GM21447 (cell line): ENCODE measurements at regions not wholly inside any gene's neighbourhood (a gene's known extent, or its start where the extent isn't known, plus 50 kb on each side); places are given as distances from the start of the nearest gene placed in this dataset.

Source experiments
- ATAC-seq: cut with Tn5 transposase; IDR thresholded peaks from one replicate; pipeline ENCODE4 v1.9.1; 2021; ENCODE audit not compliant: unreplicated experiment

DNA sequence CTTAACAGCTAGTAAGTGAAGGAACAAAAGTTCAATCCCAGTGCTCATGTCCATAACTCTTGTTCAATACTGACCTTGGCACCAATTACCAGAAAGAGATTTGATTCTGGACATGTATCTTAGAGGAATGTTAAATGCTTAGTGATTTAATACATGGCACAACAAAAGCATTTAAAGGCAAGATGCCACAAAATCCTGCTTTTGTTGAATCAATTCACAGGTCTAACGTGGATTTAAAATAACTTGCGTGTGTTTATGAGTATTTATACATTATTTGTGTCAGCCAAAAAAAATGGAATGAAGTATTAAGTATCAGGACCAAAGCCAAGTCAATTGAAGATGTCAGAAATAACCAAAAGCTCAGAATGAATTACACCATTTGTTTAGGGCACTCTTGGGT lies 85.4 kb upstream of the GIMD1 start:
- ATAC-seq, result no peak

GRCh38 chr4:106451091-106451490 lies 82.5 kb upstream of the GIMD1 start:
- no peak for ATAC-seq

DNA sequence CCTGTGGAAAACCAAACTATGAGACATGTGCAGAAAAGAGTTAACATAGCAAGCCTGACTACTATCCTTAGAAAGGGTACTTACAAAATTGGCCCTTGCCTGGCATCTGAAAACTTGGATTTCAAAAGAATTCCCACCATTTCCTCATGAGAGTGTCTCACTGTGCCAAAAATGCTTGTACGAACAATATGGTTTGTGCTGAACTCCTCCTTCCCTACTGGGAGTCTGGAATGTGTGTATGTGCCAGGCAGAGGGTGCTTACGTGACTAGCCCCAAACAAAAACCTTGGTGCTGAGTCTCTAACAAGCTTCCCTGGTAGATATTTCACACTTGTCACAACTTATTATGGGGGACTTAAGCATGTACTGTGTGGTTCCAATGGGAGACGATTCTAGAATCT lies 81.7 kb upstream of the GIMD1 start:
- ATAC-seq, result no peak

DNA sequence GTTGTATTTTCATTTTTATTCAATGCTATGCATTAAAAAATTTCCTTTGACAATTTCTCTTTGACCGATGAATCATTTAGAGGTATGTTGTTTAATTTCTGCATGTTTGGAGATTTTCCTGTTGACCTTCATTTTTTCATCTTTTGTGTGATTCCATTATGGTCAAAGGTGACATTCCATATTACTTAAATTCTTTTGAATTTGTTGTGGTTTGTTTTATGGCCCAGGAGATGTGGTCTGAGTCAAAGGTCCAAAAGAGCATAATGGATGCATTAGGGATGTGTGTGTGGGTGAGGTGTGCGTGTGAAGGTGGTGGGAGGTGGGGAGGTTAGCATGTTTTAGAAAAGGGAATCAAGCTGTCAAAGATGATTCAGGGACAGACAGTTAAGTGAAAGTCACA lies 76.0 kb upstream of the GIMD1 start:
- no peak for ATAC-seq

GRCh38 chr4:106430797-106431196 lies 62.2 kb upstream of the GIMD1 start:
- ATAC-seq, result no peak

DNA sequence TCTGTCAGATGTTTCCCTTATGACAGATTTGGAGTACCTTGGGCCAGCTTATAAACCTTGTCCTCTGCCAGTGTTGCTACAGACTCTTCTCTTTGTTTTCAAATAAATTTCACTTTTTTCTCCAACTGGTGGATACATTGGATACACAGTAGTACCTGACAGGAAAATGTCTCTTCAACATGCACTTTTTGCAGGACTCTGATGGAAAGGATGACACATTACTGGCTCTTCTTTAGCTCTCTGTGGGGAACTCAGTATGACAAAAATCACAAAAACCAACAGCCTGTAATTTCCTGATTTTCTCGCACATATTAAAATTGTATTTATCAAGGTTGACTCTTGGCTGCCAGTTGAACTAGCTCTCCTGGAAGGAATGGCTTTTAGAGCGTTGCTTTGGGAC lies 61.3 kb upstream of the GIMD1 start:
- ATAC-seq, result no peak

DNA sequence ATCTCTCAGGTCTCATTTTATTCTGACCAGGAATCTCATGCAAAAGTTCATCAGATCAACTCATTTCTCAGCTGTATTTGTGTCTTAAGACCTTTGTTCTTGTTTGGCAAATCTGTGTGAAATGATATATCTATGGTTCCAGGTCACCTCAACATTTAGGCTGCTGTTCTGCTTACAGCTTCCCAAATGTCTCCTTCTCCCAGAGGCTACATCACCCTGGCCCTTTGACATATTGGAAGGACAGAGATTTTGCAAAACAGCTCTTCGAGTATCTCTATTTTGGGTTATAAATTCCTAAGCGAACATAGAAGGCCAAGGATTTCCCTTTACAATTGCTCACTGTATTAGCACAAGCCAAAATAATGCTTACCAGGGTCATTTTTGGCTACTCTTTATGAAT lies 57.5 kb upstream of the GIMD1 start:
- ATAC-seq, result no peak

DNA sequence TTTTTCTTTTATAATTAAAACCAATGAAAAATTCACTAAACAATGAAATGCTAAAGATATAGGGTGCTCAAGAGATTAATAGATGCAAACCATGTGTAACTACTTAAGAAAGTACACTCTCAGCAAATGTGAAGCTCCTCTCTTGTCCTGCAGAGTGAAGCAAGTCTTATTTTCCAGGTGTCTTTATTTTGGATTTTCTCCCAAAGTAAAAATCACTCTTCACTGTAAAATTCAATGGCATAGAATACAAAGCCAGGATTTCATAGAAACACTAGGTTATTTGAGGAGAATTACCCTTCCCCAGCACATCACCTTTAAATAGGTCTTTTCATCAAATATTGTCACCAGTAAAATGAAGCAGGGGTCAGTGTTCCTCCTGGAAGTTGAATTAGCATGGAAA lies 57.0 kb upstream of the GIMD1 start:
- no peak for ATAC-seq

GRCh38 chr4:106424426-106424825 lies 55.8 kb upstream of the GIMD1 start:
- ATAC-seq, result no peak

GRCh38 chr4:106423791-106424190 lies 55.2 kb upstream of the GIMD1 start:
- no peak for ATAC-seq

DNA sequence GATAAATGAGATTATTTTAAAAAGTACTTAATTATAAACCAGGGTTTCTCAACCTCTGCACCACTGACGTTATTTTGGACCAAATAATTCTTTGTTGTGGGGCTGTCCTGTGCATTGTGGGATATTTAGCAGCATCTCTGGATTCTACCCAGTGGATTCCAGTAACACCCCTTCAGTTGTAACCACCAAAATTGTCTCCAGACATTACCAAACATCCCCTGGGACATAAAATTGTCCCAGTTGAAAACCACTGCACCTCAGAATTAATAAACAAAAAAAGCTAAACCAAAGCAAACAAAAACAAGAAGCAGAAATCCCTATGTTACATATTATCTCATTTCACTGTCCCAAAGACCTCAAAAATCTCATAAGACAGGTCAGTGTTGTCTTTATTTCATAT lies 54.2 kb upstream of the GIMD1 start:
- no peak for ATAC-seq

- ATAC-seq, result no peak
These were observed 53.1 kb upstream of the GIMD1 start for GRCh38 chr4:106421441-106422296.

DNA sequence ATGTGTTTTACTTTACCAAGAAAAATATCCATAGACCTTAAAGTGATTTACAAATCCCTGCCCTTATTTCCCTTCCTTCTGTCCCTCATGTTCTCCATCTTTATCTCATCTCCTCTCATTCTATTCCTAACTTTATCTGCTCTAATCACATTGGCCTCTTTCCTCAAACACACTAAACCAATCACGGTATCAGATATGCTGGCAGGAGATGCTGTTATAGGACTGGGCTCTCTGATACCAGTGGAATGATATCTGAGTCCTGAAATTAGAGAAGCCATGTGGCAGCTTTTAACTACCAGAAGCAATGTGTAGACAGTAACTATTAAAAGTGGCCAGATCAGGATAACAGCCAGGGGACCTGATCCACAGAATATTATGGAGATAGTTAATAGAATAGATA lies 49.9 kb upstream of the GIMD1 start:
- ATAC-seq, result no peak
